8988T (cell line): ENCODE measurements at regions not wholly inside any gene's neighbourhood (a gene's known extent, or its start where the extent isn't known, plus 50 kb on each side); places are given as distances from the start of the nearest gene placed in this dataset.
"Not testable (repeated sequence)": the region's sequence is repeated elsewhere in the genome, so short reads cannot be mapped to it uniquely, and the experiment has no call there.

Experiments
- DNase-seq: peaks from one replicate; pipeline ENCODE4 v3.0.0; 2011

- DNase-seq, result no peak
Measured at GRCh38 chr3:21017115-21017852, 733.7 kb downstream of the ZNF385D start.

GRCh38 chr3:21013566-21013965 is 737.4 kb downstream of the ZNF385D start:
- no peak for DNase-seq

- DNase-seq, result no peak
Measured at GRCh38 chr3:20999661-21000060, 751.3 kb downstream of the ZNF385D start.

- DNase-seq, result no peak
Measured at GRCh38 chr3:20997183-20997582, 753.8 kb downstream of the ZNF385D start.

GRCh38 chr3:20990896-20991295 is 760.1 kb downstream of the ZNF385D start:
- DNase-seq, result no peak

- not testable (repeated sequence) for DNase-seq
Measured at GRCh38 chr3:20989653-20990052, 761.4 kb downstream of the ZNF385D start.

- no peak for DNase-seq
Measured at GRCh38 chr3:20984594-20985205, 766.3 kb downstream of the ZNF385D start.

GRCh38 chr3:20975188-20975651 is 775.8 kb downstream of the ZNF385D start:
- no peak for DNase-seq

- no peak for DNase-seq
Measured at GRCh38 chr3:20974396-20974795, 776.6 kb downstream of the ZNF385D start.

GRCh38 chr3:20970807-20971206 is 780.2 kb downstream of the ZNF385D start:
- DNase-seq, result not testable (repeated sequence)

GRCh38 chr3:20967485-20967884 is 781.5 kb upstream of the SGO1 start:
- not testable (repeated sequence) for DNase-seq

GRCh38 chr3:20958161-20958560 is 772.2 kb upstream of the SGO1 start:
- no peak for DNase-seq

GRCh38 chr3:20945892-20946291 is 759.9 kb upstream of the SGO1 start:
- no peak for DNase-seq

GRCh38 chr3:20935791-20936190 is 749.8 kb upstream of the SGO1 start:
- DNase-seq, result no peak

- no peak for DNase-seq
Measured at GRCh38 chr3:20931834-20932233, 745.8 kb upstream of the SGO1 start.

GRCh38 chr3:20930034-20930433 is 744.0 kb upstream of the SGO1 start:
- no peak for DNase-seq

- DNase-seq, result no peak
Measured at GRCh38 chr3:20924646-20925385, 738.8 kb upstream of the SGO1 start.

- not testable (repeated sequence) for DNase-seq
Measured at GRCh38 chr3:20921112-20921511, 735.1 kb upstream of the SGO1 start.

- no peak for DNase-seq
Measured at GRCh38 chr3:20916951-20917606, 731.1 kb upstream of the SGO1 start.

- DNase-seq, result no peak
Measured at GRCh38 chr3:20914310-20914709, 728.3 kb upstream of the SGO1 start.

- DNase-seq, result no peak
Measured at GRCh38 chr3:20912406-20912805, 726.4 kb upstream of the SGO1 start.

GRCh38 chr3:20909511-20909910 is 723.5 kb upstream of the SGO1 start:
- DNase-seq, result no peak

GRCh38 chr3:20905210-20905805 is 719.3 kb upstream of the SGO1 start:
- no peak for DNase-seq
